GM18511 (cell line): ENCODE measurements at regions not wholly inside any gene's neighbourhood (a gene's known extent, or its start where the extent isn't known, plus 50 kb on each side); places are given as distances from the start of the nearest gene placed in this dataset.

ENCODE experiments used
- ATAC-seq: cut with Tn5 transposase; IDR thresholded peaks from one replicate; pipeline ENCODE4 v1.9.1; 2021; ENCODE audit warnings: mild to moderate bottlenecking, moderate library complexity; ENCODE audit not compliant: unreplicated experiment

DNA sequence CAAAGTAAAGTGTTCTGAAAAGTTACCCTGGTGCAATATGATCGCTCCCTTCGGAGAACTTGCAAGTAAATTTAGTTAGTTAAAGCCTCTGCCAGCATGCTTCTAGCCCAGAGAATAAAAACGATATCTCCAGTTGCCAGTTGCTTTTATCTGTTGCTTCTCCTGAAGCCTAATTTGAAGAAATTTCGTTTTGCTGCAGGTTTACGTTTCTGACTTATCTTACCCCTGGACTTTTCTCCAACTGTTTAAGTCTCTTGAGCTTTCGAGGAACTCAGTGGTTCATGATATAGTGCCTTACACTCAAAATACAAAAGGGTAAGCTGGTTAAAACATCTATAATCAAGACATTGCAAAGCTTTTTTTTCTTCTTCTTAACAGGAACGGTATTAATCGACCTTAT lies 131.1 kb downstream of the FAM161A start:
- no peak for ATAC-seq

DNA sequence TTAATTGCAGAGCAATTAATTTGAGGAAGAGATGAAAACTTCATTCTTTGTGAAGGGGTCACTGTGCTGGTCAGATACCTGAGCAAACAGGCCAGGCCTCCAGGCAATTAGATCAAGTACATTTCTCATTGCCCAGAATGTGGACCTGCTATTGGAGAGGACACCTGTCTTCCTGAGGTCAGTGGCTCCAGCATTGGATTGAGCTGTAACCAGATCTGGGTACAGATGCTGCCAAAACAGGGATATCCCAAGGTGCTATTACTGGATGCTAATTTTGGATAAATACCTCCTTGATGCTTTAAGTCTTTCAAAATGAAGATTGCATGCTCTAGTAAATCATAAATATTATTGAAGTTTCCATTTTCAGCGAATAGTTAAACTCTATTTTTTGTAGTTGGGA lies 131.5 kb downstream of the FAM161A start:
- no peak for ATAC-seq

GRCh38 chr2:61721382-61721781 lies 132.5 kb downstream of the FAM161A start:
- no peak for ATAC-seq

- no peak for ATAC-seq
Observed at GRCh38 chr2:61720911-61721310, 132.9 kb downstream of the FAM161A start.

DNA sequence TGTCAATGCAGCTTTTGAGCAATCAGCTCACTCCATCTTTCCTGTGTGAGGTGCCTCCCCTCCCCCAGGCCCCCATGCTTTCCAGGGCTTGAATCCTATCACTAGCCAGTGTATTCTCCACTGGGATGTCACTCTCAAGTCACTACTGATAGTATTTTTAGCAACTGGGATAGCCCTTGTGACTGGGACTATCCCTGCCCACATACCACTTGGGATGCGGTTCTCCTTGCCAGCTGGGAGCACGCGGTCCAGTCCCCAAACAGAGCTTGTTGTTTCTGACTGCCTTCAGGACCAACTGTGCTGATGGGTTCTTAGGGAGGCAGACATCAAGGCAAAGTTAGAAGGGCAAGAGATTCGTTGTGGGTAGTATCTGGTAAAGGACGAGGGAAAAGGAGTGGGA lies 134.9 kb downstream of the FAM161A start:
- ATAC-seq, result no peak

DNA sequence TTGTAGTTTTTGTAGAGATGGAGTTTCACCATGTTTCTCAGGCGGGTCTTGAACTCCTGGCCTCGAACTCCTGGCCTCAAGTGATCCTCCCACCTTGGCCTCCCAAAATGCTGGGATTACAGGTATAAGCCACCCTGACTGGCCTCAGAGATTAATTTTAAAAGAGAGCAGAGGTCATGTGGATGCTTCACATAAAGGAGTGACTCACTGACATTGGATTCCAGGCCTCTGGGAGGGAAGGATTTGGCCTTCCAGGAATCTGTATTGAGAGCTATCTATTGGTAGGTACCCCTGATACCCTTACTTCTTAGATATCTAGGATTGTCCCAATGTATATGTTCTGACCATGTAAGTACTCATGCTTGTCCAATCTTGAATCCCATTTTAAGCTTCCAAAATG lies 138.4 kb downstream of the FAM161A start:
- ATAC-seq, result no peak

GRCh38 chr2:61714210-61714609 lies 139.7 kb downstream of the FAM161A start:
- ATAC-seq, result no peak

- ATAC-seq, result no peak
Observed at GRCh38 chr2:61713457-61713856, 140.4 kb downstream of the FAM161A start.

GRCh38 chr2:61712060-61712459 lies 141.8 kb downstream of the FAM161A start:
- no peak for ATAC-seq

DNA sequence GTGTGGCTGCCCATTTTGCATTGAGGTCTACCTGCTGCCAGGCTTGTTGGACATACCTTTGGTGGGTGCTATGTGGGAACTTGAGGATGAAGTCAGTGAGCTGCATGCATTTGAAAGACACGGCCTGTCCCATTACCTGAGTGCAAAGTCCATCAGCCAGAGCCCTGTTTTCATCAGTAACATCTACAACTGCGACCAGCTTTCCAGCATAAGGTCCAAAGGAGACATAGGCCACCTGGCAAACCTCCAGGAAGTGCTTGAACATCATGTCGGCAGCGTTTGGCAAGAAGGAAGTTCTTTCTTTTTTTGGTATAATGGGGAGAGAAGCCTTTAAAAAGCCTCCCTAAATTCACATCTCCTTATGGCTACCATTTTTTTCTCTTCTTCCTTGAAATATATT lies 143.1 kb downstream of the FAM161A start:
- ATAC-seq, result no peak

DNA sequence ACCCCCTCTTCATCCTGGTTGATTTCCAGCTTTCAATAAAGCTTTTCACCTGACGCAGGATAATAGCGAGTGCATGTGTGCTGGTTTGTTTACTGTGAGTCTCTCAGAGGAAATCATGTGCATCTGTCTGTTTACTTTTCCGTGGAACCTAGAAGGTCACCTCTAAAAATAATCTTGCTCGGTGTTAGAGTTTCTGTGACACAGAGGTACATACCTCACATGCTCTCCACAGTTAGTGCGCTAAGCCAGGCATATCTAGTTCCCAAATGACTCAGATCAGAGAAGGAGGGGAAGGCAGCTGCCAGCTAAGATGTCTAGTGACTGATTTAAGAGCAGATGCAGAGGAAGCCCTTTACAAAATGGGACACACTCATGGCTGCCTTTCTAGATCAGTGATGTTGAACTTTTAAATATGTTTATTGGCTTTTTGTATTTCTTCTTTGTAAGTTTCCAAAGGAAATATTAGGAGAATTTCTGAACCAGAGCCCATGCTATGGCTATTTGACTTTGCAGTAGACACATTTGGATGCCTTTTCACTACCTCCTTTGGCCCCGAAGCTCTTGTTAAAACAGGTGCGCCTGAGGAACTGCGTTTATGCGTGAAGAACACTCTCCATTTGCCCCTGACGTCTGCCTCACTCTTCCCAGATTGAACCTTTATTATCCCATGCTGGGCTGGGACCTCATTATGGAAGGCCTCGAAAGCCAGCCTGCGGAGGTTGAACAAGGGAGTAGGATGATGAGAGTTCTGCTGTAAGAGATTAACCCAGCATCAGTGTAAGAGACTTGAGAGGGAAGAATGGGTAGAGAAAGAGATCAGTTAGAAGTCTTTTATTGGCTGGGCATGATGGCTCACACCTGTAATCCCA lies 145.6 kb downstream of the FAM161A start:
- peak; percentile 99 for ATAC-seq

DNA sequence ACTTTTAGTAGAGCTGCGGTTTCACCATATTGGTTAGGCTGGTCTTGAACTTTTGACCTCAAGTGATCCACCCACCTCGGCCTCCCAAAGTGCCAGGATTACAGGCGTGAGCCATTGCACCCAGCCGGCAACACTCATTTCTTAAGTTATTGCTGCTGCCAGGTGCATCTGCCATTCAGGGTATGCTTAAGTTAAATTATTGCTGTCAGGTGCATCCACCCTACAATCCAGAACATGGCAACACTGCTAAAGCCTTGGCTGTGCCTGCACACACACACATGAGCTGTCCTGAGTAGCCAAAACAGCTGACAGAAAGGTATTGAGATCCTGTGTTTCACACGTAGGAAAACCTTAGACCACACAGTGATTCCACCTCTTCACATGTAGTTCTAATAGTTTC lies 148.2 kb downstream of the FAM161A start:
- no peak for ATAC-seq

DNA sequence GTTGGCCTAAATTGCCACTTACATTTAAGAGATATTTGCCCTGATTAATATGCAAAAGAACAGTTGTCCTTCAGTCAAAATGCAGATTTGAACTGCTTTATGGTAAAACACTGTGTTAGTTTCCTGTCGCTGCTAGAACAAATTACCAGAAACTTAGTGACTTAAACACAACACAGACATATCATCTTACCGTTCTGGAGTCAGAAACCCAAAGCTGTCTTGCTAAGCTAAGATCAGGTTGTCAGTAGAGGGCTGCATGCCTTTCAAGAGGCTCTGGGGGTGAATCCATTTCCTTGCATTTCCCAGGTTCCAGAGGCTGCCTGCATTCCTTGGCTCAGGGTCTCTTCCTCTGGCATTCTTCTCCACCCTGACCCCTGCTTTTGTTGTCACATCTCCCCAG lies 149.5 kb downstream of the FAM161A start:
- no peak for ATAC-seq

- no peak for ATAC-seq
Observed at GRCh38 chr2:61702088-61702467, 151.8 kb downstream of the FAM161A start.

DNA sequence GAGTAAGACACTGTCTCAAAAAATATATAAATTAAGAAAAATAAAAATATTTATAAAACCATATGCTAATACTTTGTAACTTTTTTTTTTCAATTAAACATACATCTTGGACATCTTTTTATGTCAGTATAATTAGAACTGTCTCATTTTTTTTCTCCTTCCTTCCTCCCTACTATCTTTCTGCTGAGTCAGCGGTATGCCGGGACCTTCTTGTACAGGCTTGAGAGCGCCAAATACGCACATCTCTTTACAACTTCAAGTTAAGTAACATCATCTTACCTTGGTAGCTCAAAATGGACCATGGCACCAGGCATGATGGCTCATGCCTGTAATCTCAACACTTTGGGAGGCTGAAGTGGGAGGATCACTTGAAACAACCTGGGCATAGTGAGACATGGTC lies 153.4 kb downstream of the FAM161A start:
- ATAC-seq, result no peak

DNA sequence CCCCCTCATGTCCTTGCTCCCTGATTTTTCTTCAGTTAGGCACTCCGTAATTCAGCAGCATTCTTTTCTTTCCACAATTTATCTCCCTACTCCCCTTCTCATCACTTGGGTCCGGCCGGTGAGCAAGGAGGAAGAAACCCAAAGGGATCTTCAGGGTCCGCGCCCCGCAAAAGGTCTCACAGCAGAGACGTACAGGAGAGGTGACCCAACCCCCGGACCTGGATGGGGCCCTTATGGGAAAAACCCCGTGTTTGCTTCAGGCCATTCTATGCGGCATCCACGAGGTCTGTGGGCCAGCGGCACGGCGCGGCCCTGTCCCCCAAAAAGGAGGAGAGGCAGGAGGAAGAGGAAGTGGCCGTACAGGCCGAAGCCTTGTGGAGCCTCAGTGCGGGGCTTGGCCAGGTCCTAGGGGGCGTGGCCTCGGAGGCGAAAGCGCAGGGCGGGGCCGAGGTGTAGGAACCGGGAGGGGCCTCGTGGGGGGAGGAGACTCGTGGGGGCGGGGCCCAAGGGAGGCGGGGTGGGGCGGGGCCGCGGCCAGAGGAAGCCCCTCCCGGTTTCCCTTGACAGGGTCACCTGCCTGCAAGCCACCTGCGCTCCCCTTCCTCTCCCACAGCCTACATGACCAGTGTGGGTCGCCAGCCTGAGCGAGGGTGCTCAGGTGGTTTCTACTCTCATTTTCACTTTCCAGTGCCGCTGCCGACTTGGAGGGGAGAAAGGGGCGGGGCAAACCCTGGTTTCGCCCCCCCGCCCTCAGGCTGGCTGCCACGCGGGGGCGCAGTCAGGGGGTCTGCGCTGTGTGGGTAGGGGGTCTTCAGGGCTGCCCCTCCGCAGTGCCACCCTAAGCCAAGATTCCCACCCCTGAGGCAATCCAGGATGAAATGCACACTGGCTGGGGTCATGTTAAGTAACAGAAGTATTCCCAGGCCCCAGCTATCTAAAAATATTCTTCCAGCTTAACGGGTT lies 156.4 kb upstream of the XPO1 start:
- ATAC-seq, result peak; percentile 97

DNA sequence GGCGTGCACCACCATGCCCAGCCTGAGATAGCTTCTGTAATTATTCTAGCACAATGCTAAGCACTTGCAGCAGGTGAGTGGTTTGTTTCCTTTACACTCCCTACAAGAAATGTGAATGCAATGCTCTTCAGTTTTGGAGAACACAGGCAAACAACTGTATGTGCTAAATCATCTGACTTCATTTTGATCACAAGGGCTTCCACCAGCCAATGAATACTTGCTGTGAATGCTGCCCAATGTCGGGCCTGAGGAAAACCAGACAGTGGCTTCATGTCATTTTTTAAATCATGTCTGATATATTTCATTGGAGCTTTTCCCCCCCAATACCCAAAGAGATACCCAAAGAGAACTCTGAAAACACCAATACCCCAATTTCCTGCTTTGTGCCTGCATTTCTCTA lies 155.6 kb upstream of the XPO1 start:
- no peak for ATAC-seq

DNA sequence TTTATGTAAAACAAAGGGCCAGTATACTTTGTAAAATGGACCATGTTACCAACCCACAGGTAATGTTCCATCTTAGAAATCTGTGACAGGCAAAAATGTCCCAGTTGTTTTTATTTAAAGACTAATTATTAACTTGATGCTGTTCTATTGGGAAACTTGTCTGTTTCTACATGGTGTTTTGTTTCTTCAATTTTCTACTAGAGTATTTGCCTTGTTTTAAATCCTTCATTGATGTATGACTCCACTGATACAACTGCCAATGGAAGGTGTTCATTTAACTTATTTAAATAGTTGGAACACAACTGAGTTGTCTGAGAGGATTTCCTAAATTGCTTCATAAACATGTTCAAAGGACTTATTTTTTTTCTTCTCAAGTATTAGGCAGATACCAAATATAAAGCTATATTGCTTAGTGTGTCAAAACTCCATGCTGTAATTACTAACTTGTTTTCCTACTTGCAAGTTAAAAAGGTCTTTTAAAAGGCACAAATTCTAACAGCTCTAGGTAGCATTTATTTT lies 152.0 kb upstream of the XPO1 start:
- ATAC-seq, result no peak

DNA sequence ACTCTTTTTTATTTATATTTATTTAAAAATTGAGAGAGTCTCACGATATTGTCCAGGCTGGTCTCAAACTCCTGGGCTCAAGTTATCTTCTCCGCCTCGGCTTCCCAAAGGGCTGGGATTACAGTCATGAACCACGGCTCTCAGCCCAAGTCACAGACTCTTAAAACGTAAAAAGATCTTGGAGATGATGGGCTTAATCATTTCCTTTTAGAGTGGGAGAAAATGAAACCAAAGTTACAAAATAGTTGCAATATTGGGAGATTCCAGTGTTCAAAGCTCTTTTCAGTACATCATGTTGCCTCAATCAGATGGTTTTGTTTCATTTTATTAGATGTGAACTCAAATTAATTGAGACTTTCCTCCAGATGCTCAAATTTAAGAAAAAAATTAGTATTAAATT lies 151.4 kb upstream of the XPO1 start:
- no peak for ATAC-seq

GRCh38 chr2:61688369-61689334 lies 150.5 kb upstream of the XPO1 start:
- no peak for ATAC-seq

GRCh38 chr2:61679096-61679495 lies 140.9 kb upstream of the XPO1 start:
- no peak for ATAC-seq
